ENCODE measurements at regions not wholly inside any gene's neighbourhood (a gene's known extent, or its start where the extent isn't known, plus 50 kb on each side); places are given as distances from the start of the nearest gene placed in this dataset.

- Histone ChIP-seq H3K27ac (no peak overlapping the region), H3K4me3 (no peak overlapping the region), H3K9me3 (no peaks in the 10 kb centered on the region), H3K27me3 (peaks cover 4% of the 10 kb centered on the region), H3K36me3 (no peaks in the 10 kb centered on the region), H3K4me1 (no peaks in the 10 kb centered on the region)
- no peak for DNase-seq
- 78 to 80% methylated on average over 2 of the region's 2 CpGs for WGBS, 2 donors (ENCODE audit: low coverage in 1 of 2)
- in situ Hi-C loops (cut with MboI; ENCODE audit: low pct_ligation_motif_present in 1 of 4, low pct_unique_long_range_greater_than_20kb in 1 of 4, low sequenced_read_pairs in 3 of 4) (no loop called here), intact Hi-C loops (cut with DNase I; ENCODE audit: low total_unique reads) (no loop called here)
- TF ChIP-seq POLR2AphosphoS5 (IDR thresholded peaks at IDR 0.05) = no peak
- no peak for TF ChIP-seq EP300 (IDR thresholded peaks at IDR 0.05; ENCODE audit: low read depth)
- no peak for TF ChIP-seq POLR2A (IDR thresholded peaks at IDR 0.05)
- TF ChIP-seq CTCF (IDR thresholded peaks at IDR 0.05) = no peak
Observed at GRCh38 chr10:45209888-45210287, 105.5 kb downstream of the OR13A1 start.

GRCh38 chr10:45211576-45211975, 103.8 kb downstream of the OR13A1 start:
- in situ Hi-C loops (cut with MboI; ENCODE audit: low pct_ligation_motif_present in 1 of 4, low pct_unique_long_range_greater_than_20kb in 1 of 4, low sequenced_read_pairs in 3 of 4) = no loop called here
- no peak for TF ChIP-seq EP300 (IDR thresholded peaks at IDR 0.05; ENCODE audit: low read depth)
- TF ChIP-seq CTCF (IDR thresholded peaks at IDR 0.05) = no peak
- TF ChIP-seq POLR2AphosphoS5 (IDR thresholded peaks at IDR 0.05) = no peak
- no peak for TF ChIP-seq POLR2A (IDR thresholded peaks at IDR 0.05)
- Histone ChIP-seq H3K4me3 (no peak overlapping the region), H3K9me3 (no peaks in the 10 kb centered on the region), H3K36me3 (no peaks in the 10 kb centered on the region), H3K27me3 (peaks cover 4% of the 10 kb centered on the region), H3K4me1 (no peaks in the 10 kb centered on the region), H3K27ac (no peak overlapping the region)
- intact Hi-C loops (cut with DNase I; ENCODE audit: low total_unique reads) = no loop called here
- DNase-seq = no peak

GRCh38 chr10:45219416-45219815, 96.0 kb downstream of the OR13A1 start:
- TF ChIP-seq POLR2A (IDR thresholded peaks at IDR 0.05) (no peak), CTCF (IDR thresholded peaks at IDR 0.05) (no peak), EP300 (IDR thresholded peaks at IDR 0.05; ENCODE audit: low read depth) (no peak), POLR2AphosphoS5 (IDR thresholded peaks at IDR 0.05) (no peak)
- intact Hi-C loops (cut with DNase I; ENCODE audit: low total_unique reads) = no loop called here
- no peak overlapping the region for H3K27ac ChIP-seq
- no peak for DNase-seq
- no peaks in the 10 kb centered on the region for H3K27me3 ChIP-seq
- in situ Hi-C loops (cut with MboI; ENCODE audit: low pct_ligation_motif_present in 1 of 4, low pct_unique_long_range_greater_than_20kb in 1 of 4, low sequenced_read_pairs in 3 of 4) = no loop called here
- H3K4me3 ChIP-seq = no peak overlapping the region
- H3K9me3 ChIP-seq = no peaks in the 10 kb centered on the region
- H3K4me1 ChIP-seq = no peaks in the 10 kb centered on the region
- 74 to 80% methylated on average over 4 of the region's 4 CpGs for WGBS, 2 donors (ENCODE audit: low coverage in 1 of 2)
- H3K36me3 ChIP-seq = no peaks in the 10 kb centered on the region

- H3K4me1 ChIP-seq = no peaks in the 10 kb centered on the region
- no peaks in the 10 kb centered on the region for H3K9me3 ChIP-seq
- H3K36me3 ChIP-seq = no peaks in the 10 kb centered on the region
- no peaks in the 10 kb centered on the region for H3K27me3 ChIP-seq
- in situ Hi-C loops (cut with MboI; ENCODE audit: low pct_ligation_motif_present in 1 of 4, low pct_unique_long_range_greater_than_20kb in 1 of 4, low sequenced_read_pairs in 3 of 4) = no loop called here
- DNase-seq = no peak
- no peak for TF ChIP-seq POLR2AphosphoS5 (IDR thresholded peaks at IDR 0.05)
- no peak for TF ChIP-seq POLR2A (IDR thresholded peaks at IDR 0.05)
- TF ChIP-seq EP300 (IDR thresholded peaks at IDR 0.05; ENCODE audit: low read depth) = no peak
- no peak for TF ChIP-seq CTCF (IDR thresholded peaks at IDR 0.05)
- no peak overlapping the region for H3K4me3 ChIP-seq
- intact Hi-C loops (cut with DNase I; ENCODE audit: low total_unique reads) = no loop called here
- H3K27ac ChIP-seq = no peak overlapping the region
Observed at GRCh38 chr10:45220931-45221330, 94.5 kb downstream of the OR13A1 start.
